Caco-2 (cell line): ENCODE measurements at regions not wholly inside any gene's neighbourhood (a gene's known extent, or its start where the extent isn't known, plus 50 kb on each side); places are given as distances from the start of the nearest gene placed in this dataset.
A peak's percentile ranks its signal among the peaks of the same experiment; 100 is the strongest.

Experiments
- BruUV-seq: library from RNA; stranded (reverse); fragments of 400-500 nt; replicated peaks from 2 replicates; lab custom pipeline; 2021; lab: Mats Ljungman, UMichigan
- CTCF ChIA-PET: fragments of 300-600 bp; sonication (Branson Sonifier 250); formaldehyde crosslinking; loops from one replicate; lab custom pipeline; 2022; ENCODE audit warnings: antibody characterized with exemption; lab: Charles Lee
- POLR2A ChIA-PET: fragments of 300-600 bp; sonication (Branson Sonifier 250); formaldehyde crosslinking; loops from one replicate; lab custom pipeline; 2022; ENCODE audit warnings: antibody characterized with exemption; lab: Charles Lee
- DNase-seq, 2 experiments: peaks; one replicate each; pipeline versions ENCODE4 v3.0.0 to v3.0.0-alpha.2; 2020 to 2022
- H3K27me3 ChIP-seq: replicated peaks from 2 replicates; pipeline ENCODE4 v1.6.0; 2011; ENCODE audit warnings: low read length; ENCODE audit not compliant: control insufficient read depth, insufficient read depth
- H3K36me3 ChIP-seq: 2 replicates; pipeline ENCODE4 v1.5.1; 2011; ENCODE audit warnings: low read length; ENCODE audit not compliant: control insufficient read depth, insufficient read depth
- H3K4me1 ChIP-seq: fragments of 250-450 bp; sonication (Bioruptor Pico); 2 replicates; pipeline ENCODE4 v1.5.1; 2020; ENCODE audit warnings: mild to moderate bottlenecking
- H3K4me3 ChIP-seq: 2 replicates; pipeline ENCODE4 v1.5.1; 2011; ENCODE audit warnings: low read depth, mild to moderate bottlenecking, control low read depth, low read length
- H3K9me3 ChIP-seq: fragments of 250-450 bp; sonication (Bioruptor Pico); 2 replicates; pipeline ENCODE4 v1.5.1; 2020; ENCODE audit warnings: mild to moderate bottlenecking, moderate library complexity
- H3K27ac Mint-ChIP-seq: one replicate; pipeline ENCODE4 v1.8.0; 2022; ENCODE audit warnings: mixed read lengths; ENCODE audit not compliant: unreplicated experiment
- H3K27me3 Mint-ChIP-seq: one replicate; pipeline ENCODE4 v1.8.0; 2022; ENCODE audit warnings: mixed read lengths; ENCODE audit not compliant: insufficient read depth, unreplicated experiment
- H3K36me3 Mint-ChIP-seq: one replicate; pipeline ENCODE4 v1.8.0; 2022; ENCODE audit warnings: mild to moderate bottlenecking, mixed read lengths; ENCODE audit not compliant: insufficient read depth, unreplicated experiment
- H3K4me1 Mint-ChIP-seq: one replicate; pipeline ENCODE4 v1.8.0; 2022; ENCODE audit warnings: low read depth, mixed read lengths; ENCODE audit not compliant: unreplicated experiment
- H3K4me3 Mint-ChIP-seq: one replicate; pipeline ENCODE4 v1.8.0; 2022; ENCODE audit warnings: mild to moderate bottlenecking, moderate library complexity, mixed read lengths; ENCODE audit not compliant: unreplicated experiment
- H3K9me3 Mint-ChIP-seq: one replicate; pipeline ENCODE4 v1.8.0; 2022; ENCODE audit warnings: mixed read lengths; ENCODE audit not compliant: unreplicated experiment
- CTCF ChIP-seq, 2 experiments: fragments of 200-600 bp in 1 of 2; IDR thresholded peaks; 1 replicate in 1 of 2; 2 replicates in 1 of 2; pipeline versions ENCODE4 v1.5.1 to v1.8.0; 2011 to 2022; ENCODE audit warnings: antibody characterized with exemption in 1 of 2, control low read depth in 1 of 2, inconsistent platforms in 1 of 2, low read depth in 1 of 2, low read length in 1 of 2, mild to moderate bottlenecking in 1 of 2, moderate library complexity in 1 of 2; ENCODE audit not compliant: insufficient read depth in 1 of 2, severe bottlenecking in 1 of 2, unreplicated experiment in 1 of 2
- intact Hi-C: fragments of 100-400 bp; cut with micrococcal nuclease; formaldehyde crosslinking; loops from one replicate; pipeline ENCODE4 v1.10.0; 2022; ENCODE audit not compliant: unreplicated experiment

- H3K27me3 ChIP-seq, result no peaks in the 10 kb centered on the region
- H3K27me3 Mint-ChIP-seq, result no peaks in the 10 kb centered on the region
- no peaks in the 10 kb centered on the region for H3K9me3 Mint-ChIP-seq
- H3K9me3 ChIP-seq, result no peaks in the 10 kb centered on the region
- H3K4me1 ChIP-seq, result no peaks in the 10 kb centered on the region
- no peaks in the 10 kb centered on the region for H3K36me3 ChIP-seq
- no peak overlapping the region for H3K4me3 ChIP-seq
- BruUV-seq, result no TSS peak
- ChIA-PET POLR2A (no interaction called here), CTCF (interaction anchor here (2.4 kb wide), 1 partner anchor 89 kb away, joined by 6 read pairs; no protein-coding TSS in a partner anchor)
- no peak for DNase-seq
- no peaks in the 10 kb centered on the region for H3K4me1 Mint-ChIP-seq
- H3K4me3 Mint-ChIP-seq, result no peak overlapping the region
- intact Hi-C loops, result no loop called here
- no peaks in the 10 kb centered on the region for H3K36me3 Mint-ChIP-seq
- no peak overlapping the region for H3K27ac Mint-ChIP-seq
- TF ChIP-seq CTCF (IDR thresholded peaks at IDR 0.05; ENCODE audit: insufficient read depth in 1 of 2, low read depth in 1 of 2, low read length in 1 of 2, severe bottlenecking in 1 of 2, unreplicated experiment in 1 of 2), result no peak
Measured at GRCh38 chr5:73305386-73305785, 132.4 kb downstream of the TMEM174 start.

GRCh38 chr5:73304381-73304780, 131.4 kb downstream of the TMEM174 start:
- intact Hi-C loops, result loop anchor here (5.0 kb wide), 1 partner anchor 148 kb away; no protein-coding TSS in a partner anchor
- DNase-seq, result no peak
- Histone ChIP-seq H3K9me3 (no peaks in the 10 kb centered on the region), H3K4me1 (no peaks in the 10 kb centered on the region), H3K4me3 (no peak overlapping the region), H3K36me3 (no peaks in the 10 kb centered on the region), H3K27me3 (no peaks in the 10 kb centered on the region)
- TF ChIP-seq CTCF (IDR thresholded peaks at IDR 0.05; ENCODE audit: insufficient read depth in 1 of 2, low read depth in 1 of 2, low read length in 1 of 2, severe bottlenecking in 1 of 2, unreplicated experiment in 1 of 2), result no peak
- no peaks in the 10 kb centered on the region for H3K9me3 Mint-ChIP-seq
- H3K27me3 Mint-ChIP-seq, result peaks cover 8% of the 10 kb centered on the region
- ChIA-PET POLR2A (no interaction called here), CTCF (interaction anchor here (2.4 kb wide), 1 partner anchor 88 kb away, joined by 6 read pairs; no protein-coding TSS in a partner anchor)
- no peaks in the 10 kb centered on the region for H3K36me3 Mint-ChIP-seq
- BruUV-seq, result no TSS peak
- no peaks in the 10 kb centered on the region for H3K4me1 Mint-ChIP-seq
- no peak overlapping the region for H3K27ac Mint-ChIP-seq
- H3K4me3 Mint-ChIP-seq, result no peak overlapping the region

GRCh38 chr5:73303148-73304079, 130.4 kb downstream of the TMEM174 start:
- Mint-ChIP-seq H3K36me3 (no peaks in the 10 kb centered on the region), H3K27me3 (peaks cover 9% of the 10 kb centered on the region), H3K9me3 (no peaks in the 10 kb centered on the region), H3K4me3 (peak overlapping the region; percentile 18), H3K27ac (no peak overlapping the region), H3K4me1 (no peaks in the 10 kb centered on the region)
- ChIA-PET CTCF (interaction anchor here (0.9 to 2.4 kb wide), 2 partner anchors 87 to 148 kb away, joined by 4 to 6 read pairs; no protein-coding TSS in a partner anchor), POLR2A (no interaction called here)
- H3K4me3 ChIP-seq, result peak overlapping the region; percentile 39
- no peaks in the 10 kb centered on the region for H3K36me3 ChIP-seq
- no peak for DNase-seq
- H3K27me3 ChIP-seq, result no peaks in the 10 kb centered on the region
- no peaks in the 10 kb centered on the region for H3K4me1 ChIP-seq
- intact Hi-C loops, result loop anchor here (5.0 kb wide), 1 partner anchor 149 kb away; no protein-coding TSS in a partner anchor
- no TSS peak for BruUV-seq
- no peaks in the 10 kb centered on the region for H3K9me3 ChIP-seq
- peak in 1 of 2 experiments; percentile 9 for TF ChIP-seq CTCF (IDR thresholded peaks at IDR 0.05; ENCODE audit: insufficient read depth in 1 of 2, low read depth in 1 of 2, low read length in 1 of 2, severe bottlenecking in 1 of 2, unreplicated experiment in 1 of 2)
